NCI-H446 (cell line): ENCODE measurements at regions not wholly inside any gene's neighbourhood (a gene's known extent, or its start where the extent isn't known, plus 50 kb on each side); places are given as distances from the start of the nearest gene placed in this dataset.

Experiments
- DNase-seq, 2 experiments: peaks; one replicate each; lab custom pipeline; 2025; lab: John Stamatoyannopoulos, UW

- DNase-seq, result peak in 1 of 2 experiments; percentile 21
Measured at GRCh38 chr14:71492346-71492745, 439.9 kb upstream of the RGS6 start.

- DNase-seq, result peak in 1 of 2 experiments; percentile 25
Measured at GRCh38 chr14:71497645-71498086, 434.6 kb upstream of the RGS6 start.

GRCh38 chr14:71498212-71498611, 434.0 kb upstream of the RGS6 start:
- no peak for DNase-seq

- no peak for DNase-seq
Measured at GRCh38 chr14:71499018-71499417, 433.2 kb upstream of the RGS6 start.

- no peak for DNase-seq
Measured at GRCh38 chr14:71507681-71508080, 424.5 kb upstream of the RGS6 start.

- no peak for DNase-seq
Measured at GRCh38 chr14:71508901-71509300, 423.3 kb upstream of the RGS6 start.

DNA sequence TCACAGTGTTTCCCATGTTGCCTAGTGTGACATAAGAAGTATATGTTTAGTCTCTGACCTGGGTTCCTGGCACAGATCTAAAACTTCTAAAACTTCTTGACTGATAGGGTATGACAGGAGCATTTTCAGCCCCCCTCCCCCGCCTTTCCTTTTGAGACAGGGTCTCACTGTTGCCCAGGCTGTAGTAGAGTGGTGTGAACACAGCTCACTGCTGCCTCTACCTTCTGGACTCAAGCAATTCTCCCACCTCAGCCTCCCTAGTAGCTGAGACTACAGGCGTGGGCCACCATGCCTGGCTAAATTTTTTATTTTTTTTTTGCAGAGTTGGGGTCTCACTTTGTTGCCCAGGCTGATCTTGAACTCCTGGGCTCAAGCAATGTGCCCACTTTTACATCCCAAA, 421.1 kb upstream of the RGS6 start:
- DNase-seq, result no peak

DNA sequence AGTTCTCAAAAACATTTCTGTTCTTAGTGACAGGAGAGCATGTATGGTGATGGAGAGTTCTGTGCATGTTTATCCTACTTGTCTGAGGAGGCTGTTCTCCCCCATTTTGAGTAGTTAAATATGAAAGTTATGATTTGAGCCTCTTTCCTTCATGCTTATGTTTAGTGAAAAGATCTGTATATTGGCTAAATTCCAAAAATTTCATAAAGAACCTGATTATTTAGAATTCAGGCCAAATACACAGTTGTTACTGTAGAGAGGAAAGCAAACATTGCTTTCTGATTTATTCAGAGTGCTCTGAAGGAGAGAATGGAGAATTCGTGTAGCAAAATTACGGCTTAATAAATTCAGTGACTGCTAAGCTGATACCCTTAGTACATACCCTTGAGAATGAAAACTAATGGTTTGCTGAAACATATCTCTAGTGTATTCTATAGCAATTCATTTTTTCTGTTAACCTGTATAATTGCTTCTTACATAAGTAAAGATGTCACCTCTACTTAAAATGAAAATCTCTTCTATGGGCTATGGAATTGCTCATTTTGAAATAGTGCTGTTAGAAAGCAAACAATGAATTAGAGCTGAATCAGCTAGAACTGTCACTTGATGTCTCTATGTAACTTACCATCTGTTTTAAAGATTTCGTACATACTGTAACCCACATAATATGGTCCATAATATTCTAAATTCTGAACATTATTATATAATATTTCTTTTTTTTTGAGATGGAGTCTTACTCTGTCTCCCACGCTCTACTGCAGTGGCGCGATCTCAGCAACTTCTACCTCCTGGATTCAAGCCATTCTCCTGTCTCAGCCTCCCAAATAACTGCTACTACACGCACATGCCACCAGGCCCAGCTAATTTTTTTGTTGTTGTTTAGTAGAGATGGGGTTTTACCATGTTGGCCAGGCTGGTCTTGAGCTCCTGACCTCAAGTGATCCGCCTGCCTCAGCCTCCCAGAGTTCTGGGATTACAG, 417.0 kb upstream of the RGS6 start:
- peak in 1 of 2 experiments; percentile 5 for DNase-seq

DNA sequence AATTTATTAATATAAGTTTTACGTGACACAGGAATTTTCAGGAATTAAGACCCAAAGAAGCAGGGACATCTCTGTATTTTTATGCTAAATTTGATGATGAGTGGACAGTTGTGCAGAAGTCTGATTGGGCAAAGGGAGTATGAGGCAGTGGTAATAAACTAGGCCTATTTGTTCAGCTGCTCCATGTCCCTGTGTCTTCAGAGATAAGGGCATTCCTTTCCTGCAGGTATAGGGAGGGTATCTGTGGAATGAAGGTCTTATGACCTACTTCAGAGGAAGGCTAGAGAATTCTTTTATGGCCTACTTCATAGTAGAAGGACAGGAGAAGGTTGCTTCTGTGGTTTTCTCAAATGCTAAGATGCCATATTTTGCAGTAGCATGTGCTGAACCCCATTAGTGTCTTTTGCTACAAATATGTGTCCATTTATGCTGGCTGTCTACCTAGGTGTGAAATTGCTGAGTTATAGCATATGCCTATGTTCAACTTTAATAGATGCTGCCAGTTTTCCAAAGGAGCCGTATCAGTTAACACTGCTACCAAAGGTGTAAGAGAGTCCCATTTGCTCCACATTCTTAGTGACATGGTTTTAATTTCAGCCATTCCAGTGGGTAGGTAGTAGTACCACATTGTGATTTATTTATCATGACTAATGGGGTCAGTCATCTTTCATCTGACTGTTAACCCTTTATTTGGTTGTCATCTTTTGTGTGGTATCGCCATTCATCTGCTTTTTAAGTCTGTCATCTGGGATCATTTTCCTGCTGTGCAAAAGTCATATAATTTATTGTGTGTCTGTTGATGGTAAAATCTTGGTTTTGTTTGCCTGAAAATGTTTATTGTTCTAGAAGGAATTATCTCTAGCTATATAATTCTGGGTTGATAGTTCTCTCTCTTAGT, 410.7 kb upstream of the RGS6 start:
- DNase-seq, result no peak

DNA sequence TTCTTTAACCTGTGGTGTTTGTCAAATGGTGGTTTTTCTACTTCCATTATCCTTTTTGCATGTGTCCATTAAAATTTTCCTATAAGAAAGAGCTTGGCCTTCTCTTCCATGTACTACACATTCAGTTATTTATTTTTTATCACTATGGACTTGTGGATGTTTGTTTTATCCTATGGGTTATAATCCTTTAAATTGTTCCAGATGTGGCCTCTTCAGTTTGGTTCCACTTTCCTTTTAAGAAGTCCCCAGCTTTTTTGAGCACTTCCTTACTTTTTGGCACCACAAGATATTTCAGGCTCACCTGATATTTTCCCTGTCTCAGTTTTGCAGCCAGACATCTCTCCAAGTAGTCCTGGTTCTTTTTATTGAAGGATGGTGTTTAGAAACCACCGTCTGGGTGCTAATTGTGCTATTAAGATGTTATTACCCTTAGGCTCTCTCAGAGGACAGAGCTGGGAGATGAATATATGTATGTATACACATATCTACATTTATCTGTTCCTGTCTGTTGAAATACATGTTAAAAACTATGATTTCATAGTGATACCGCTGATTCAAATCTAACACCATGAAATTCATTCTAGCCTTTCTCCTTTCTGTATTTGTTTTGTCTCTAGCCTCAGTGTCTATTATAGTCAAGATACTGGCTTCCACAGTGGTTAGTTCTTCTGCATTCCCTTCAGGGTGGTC, 408.5 kb upstream of the RGS6 start:
- DNase-seq, result no peak

DNA sequence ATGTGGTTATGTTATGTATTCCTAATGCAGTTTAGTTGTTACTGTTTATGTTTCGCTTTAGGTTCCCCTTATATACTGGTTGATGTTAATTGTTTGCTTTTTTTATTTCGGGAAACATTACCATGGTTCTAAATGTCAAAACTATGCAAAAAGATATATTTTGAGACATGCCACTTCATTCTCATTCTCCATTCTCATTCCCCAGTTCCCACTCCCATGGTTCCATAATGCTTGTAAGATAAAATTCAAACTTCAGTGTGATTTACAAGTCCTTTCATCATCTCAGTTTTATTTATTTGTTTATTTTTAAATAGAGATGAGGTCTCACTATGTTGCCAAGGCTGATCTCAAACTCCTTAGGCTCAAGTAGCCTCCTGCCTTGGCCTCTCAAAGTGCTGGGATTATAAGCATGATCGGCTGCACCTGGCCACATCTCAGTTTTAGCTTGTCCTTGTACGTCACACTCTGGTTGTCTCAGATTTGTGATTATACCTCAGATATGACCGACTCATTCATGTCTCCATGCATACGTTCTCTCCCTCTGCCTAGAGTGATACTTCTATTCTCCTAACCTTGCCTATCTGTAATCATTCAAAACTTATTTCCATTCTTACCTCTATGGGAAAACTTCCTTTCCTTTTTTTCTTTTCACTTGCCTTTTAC, 407.8 kb upstream of the RGS6 start:
- DNase-seq, result no peak

DNA sequence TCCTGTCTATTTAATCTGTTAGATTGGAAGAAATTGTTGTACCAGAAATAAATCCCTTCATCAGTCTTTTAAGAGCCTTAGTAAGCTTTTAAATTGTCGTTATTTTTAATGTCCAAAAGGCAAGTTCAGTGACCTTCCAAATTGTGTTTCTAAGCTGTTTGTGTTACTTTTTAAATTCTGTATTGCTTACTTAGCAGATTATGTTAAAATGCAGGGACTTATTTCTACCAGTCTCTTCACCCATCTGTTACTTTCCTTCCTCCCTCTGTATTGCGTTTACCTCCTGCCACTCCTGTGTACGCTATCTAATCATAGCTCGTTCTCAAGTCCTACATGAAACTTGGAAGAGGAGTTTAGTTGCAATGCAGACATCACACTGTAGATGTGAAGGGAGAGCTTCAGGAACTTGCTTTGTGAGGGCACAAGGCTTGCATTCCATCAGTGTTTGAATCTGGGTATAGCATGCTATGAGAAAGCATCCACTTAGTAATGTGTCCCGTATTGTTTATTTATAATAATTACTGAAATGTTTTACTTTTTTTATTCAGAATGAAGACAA, 406.5 kb upstream of the RGS6 start:
- DNase-seq, result no peak

- DNase-seq, result no peak
Measured at GRCh38 chr14:71526388-71526787, 405.8 kb upstream of the RGS6 start.

DNA sequence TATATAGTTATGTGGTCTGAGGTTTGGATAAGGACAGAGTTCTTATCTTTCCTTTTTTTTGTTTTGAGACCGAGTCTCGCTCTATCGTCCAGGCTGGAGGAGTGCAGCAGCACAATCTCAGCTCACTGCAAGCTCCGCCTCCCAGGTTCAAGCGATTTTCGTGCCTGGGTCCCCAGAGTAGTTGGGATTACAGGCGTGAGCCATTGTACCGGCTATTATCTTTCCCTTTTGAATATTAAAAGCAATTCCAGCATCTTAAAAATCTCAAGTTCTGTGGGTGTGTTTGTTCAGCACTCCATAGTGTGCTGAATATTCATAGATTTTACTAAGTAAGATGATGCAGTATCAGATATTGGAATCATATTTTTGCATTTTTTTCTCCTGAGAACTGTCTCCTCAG, 404.4 kb upstream of the RGS6 start:
- no peak for DNase-seq

- DNase-seq, result peak in 1 of 2 experiments; percentile 50
Measured at GRCh38 chr14:71529848-71530247, 402.4 kb upstream of the RGS6 start.

DNA sequence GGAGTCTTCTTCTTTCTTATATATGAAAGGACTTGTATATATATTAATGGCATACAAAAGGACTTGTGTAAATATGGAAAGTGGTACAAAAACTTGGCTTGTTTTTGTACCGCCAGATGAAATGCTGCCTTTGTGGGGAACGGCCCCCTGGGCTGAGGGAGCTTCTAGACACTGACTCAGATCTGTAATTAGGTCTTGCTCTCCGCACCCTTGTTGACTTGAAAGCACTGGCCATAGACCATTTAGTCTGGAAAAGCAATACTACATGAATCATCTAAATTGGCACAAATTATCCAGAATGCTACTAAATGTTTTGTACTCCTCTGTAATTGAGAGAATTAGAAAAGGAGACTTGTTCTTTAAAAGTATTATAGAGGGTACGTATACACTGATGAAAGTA, 399.9 kb upstream of the RGS6 start:
- DNase-seq, result peak; percentile 57 to 67

DNA sequence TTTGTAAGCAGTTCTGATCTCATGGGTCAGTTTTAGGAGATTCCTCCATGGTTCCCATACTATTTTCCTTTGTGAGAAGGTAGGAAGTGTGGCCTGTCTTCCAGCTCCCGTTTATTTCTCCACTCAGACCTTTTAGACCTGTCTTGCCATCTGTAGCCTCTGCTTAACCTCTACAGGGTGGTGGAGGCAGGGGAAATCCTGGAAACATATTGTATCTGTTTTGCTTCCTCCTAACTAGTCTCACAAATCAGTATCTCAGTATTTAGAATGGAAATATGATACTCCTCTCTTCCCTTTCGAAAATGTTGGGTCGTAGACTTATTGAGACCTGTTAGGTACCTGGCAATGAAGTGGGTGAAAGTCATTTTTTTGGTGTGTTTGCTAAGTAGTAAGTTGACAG, 399.4 kb upstream of the RGS6 start:
- peak in 1 of 2 experiments; percentile 35 for DNase-seq

DNA sequence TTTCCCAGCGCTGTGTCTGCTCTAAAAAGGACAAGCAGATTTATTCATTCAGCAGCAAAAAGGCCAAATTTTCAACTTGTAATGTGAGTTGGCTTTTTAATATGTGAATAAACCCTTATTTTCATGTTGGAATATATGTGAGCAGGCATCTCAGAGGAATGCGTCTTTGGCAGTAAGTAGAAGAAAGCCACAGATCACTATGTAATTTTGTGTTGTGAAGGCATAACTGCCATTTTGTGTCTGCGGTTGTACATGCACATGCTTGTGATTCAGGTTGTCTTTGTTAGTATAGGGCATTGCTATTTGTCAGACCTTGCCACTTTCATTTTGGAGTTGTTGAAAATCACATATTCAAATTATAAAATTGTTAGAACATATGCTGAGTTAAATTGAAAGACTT, 398.8 kb upstream of the RGS6 start:
- DNase-seq, result no peak

- DNase-seq, result no peak
Measured at GRCh38 chr14:71533800-71534199, 398.4 kb upstream of the RGS6 start.

GRCh38 chr14:71534506-71534905, 397.7 kb upstream of the RGS6 start:
- peak in 1 of 2 experiments; percentile 59 for DNase-seq
